GM12878 (cell line): ENCODE measurements at regions not wholly inside any gene's neighbourhood (a gene's known extent, or its start where the extent isn't known, plus 50 kb on each side); places are given as distances from the start of the nearest gene placed in this dataset.

Source experiments
- ATF7 ChIP-seq: fragments of 450-650 bp; IDR thresholded peaks from 2 replicates; pipeline ENCODE4 v1.6.1; 2016; ENCODE audit warnings: low read depth, mild to moderate bottlenecking
- EP300 ChIP-seq, 2 experiments: fragments of 150-350 bp in 1 of 2; IDR thresholded peaks; 2 replicates each; pipeline ENCODE4 v1.6.1; 2011 to 2012; ENCODE audit warnings: low read depth in 2 of 2, low read length in 2 of 2, borderline replicate concordance in 1 of 2, improper control_type of control experiment in 1 of 2, inconsistent platforms in 1 of 2; ENCODE audit not compliant: control insufficient read depth in 1 of 2
- GATAD2B ChIP-seq: fragments of 450-650 bp; conservative IDR thresholded peaks from 2 replicates; pipeline ENCODE4 v1.6.1; 2017; ENCODE audit warnings: low read depth, mild to moderate bottlenecking, moderate library complexity
- MYC ChIP-seq: IDR thresholded peaks from 2 replicates; pipeline ENCODE4 v1.6.1; 2011; ENCODE audit warnings: mild to moderate bottlenecking, low read length, moderate library complexity, inconsistent platforms; ENCODE audit not compliant: insufficient read depth, insufficient replicate concordance, insufficient read length, severe bottlenecking
- NRF1 ChIP-seq: conservative IDR thresholded peaks from 2 replicates; pipeline ENCODE4 v1.6.1; 2011; ENCODE audit warnings: mild to moderate bottlenecking, low read depth, low read length, improper control_type of control experiment
- POLR2A ChIP-seq: IDR thresholded peaks from 2 replicates; pipeline ENCODE4 v1.6.1; 2011; ENCODE audit warnings: low read depth, mild to moderate bottlenecking, low read length
- POLR2AphosphoS5 ChIP-seq: IDR thresholded peaks from 2 replicates; pipeline ENCODE4 v1.6.1; 2011; ENCODE audit warnings: mild to moderate bottlenecking, low read length, inconsistent platforms
- RAD21 ChIP-seq: IDR thresholded peaks from 2 replicates; pipeline ENCODE4 v1.6.1; 2011; ENCODE audit warnings: mild to moderate bottlenecking, low read depth, low read length, moderate library complexity; ENCODE audit not compliant: insufficient read depth
- RFX5 ChIP-seq: IDR thresholded peaks from 2 replicates; pipeline ENCODE4 v1.6.1; 2011; ENCODE audit warnings: low read depth, low read length, improper control_type of control experiment
- TARDBP ChIP-seq: IDR thresholded peaks from 2 replicates; pipeline ENCODE4 v1.6.1; 2016; ENCODE audit warnings: borderline replicate concordance
- YY1 ChIP-seq: IDR thresholded peaks from 2 replicates; pipeline ENCODE4 v1.6.1; 2011; ENCODE audit warnings: low read depth, mild to moderate bottlenecking, low read length
- TF ChIP-seq, protein P1 (sequence below), 3 experiments: IDR thresholded peaks in 2 of 3; conservative IDR thresholded peaks in 1 of 3; 2 replicates each; pipeline ENCODE4 v1.5.1; 2011; ENCODE audit warnings: low read depth in 3 of 3, low read length in 3 of 3, mild to moderate bottlenecking in 3 of 3, control low read depth in 2 of 3, moderate library complexity in 2 of 3, inconsistent platforms in 1 of 3, mixed read lengths in 1 of 3; ENCODE audit not compliant: control insufficient read depth in 2 of 3, insufficient read depth in 1 of 3; ENCODE audit errors: extremely low read depth in 1 of 3
- TF ChIP-seq, protein P2 (sequence below): IDR thresholded peaks from 2 replicates; pipeline ENCODE4 v1.6.1; 2012; ENCODE audit warnings: low read depth, low read length, improper control_type of control experiment
- TF ChIP-seq, protein P3 (sequence below): fragments of 450-650 bp; IDR thresholded peaks from 2 replicates; pipeline ENCODE4 v1.6.1; 2016; ENCODE audit warnings: mild to moderate bottlenecking

DNA sequence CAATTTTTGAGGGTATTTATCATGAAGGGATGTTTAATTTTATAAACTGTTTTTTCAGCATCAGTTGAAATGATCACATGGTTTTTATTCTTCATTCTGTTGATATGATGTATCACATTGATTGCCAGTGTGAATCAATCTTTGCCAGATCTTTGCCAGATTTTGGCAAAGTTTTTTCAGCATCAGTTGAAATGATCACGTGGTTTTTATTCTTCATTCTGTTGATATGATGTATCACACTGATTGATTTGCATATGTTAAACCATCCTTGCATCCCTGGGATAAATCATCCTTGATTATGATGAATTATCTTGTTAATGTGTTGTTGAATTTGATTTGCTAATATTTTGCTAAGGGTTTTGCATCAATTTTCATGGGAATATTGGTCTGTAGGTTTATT, 140.9 kb upstream of the TAS2R1 start:
- TF ChIP-seq RAD21 (no peak), RFX5 (no peak), POLR2A (no peak), YY1 (no peak), MYC (no peak), TARDBP (no peak), EP300 (IDR thresholded peaks at IDR 0.05; ENCODE audit: borderline replicate concordance in 1 of 2, control insufficient read depth in 1 of 2, low read depth in 2 of 2, low read length in 2 of 2) (no peak), POLR2AphosphoS5 (no peak), GATAD2B (no peak), NRF1 (no peak), ATF7 (no peak)
- TF ChIP-seq, protein P1, sequence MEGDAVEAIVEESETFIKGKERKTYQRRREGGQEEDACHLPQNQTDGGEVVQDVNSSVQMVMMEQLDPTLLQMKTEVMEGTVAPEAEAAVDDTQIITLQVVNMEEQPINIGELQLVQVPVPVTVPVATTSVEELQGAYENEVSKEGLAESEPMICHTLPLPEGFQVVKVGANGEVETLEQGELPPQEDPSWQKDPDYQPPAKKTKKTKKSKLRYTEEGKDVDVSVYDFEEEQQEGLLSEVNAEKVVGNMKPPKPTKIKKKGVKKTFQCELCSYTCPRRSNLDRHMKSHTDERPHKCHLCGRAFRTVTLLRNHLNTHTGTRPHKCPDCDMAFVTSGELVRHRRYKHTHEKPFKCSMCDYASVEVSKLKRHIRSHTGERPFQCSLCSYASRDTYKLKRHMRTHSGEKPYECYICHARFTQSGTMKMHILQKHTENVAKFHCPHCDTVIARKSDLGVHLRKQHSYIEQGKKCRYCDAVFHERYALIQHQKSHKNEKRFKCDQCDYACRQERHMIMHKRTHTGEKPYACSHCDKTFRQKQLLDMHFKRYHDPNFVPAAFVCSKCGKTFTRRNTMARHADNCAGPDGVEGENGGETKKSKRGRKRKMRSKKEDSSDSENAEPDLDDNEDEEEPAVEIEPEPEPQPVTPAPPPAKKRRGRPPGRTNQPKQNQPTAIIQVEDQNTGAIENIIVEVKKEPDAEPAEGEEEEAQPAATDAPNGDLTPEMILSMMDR (IDR thresholded peaks at IDR 0.05 in 2 of 3, conservative IDR thresholded peaks at IDR 0.05 in 1 of 3; ENCODE audit: control insufficient read depth in 2 of 3, extremely low read depth in 1 of 3, insufficient read depth in 1 of 3, low read depth in 3 of 3, low read length in 3 of 3): no peak
- TF ChIP-seq, protein P2, sequence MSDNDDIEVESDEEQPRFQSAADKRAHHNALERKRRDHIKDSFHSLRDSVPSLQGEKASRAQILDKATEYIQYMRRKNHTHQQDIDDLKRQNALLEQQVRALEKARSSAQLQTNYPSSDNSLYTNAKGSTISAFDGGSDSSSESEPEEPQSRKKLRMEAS: no peak
- TF ChIP-seq, protein P3, sequence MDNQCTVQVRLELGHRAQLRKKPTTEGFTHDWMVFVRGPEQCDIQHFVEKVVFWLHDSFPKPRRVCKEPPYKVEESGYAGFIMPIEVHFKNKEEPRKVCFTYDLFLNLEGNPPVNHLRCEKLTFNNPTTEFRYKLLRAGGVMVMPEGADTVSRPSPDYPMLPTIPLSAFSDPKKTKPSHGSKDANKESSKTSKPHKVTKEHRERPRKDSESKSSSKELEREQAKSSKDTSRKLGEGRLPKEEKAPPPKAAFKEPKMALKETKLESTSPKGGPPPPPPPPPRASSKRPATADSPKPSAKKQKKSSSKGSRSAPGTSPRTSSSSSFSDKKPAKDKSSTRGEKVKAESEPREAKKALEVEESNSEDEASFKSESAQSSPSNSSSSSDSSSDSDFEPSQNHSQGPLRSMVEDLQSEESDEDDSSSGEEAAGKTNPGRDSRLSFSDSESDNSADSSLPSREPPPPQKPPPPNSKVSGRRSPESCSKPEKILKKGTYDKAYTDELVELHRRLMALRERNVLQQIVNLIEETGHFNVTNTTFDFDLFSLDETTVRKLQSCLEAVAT: no peak
